PFSK-1 (cell line): ENCODE measurements at regions not wholly inside any gene's neighbourhood (a gene's known extent, or its start where the extent isn't known, plus 50 kb on each side); places are given as distances from the start of the nearest gene placed in this dataset.

Experiments
- FOXP2 ChIP-seq: optimal IDR thresholded peaks from 2 replicates; pipeline ENCODE3; 2011; ENCODE audit warnings: borderline replicate concordance, control low read depth, inconsistent platforms; ENCODE audit not compliant: insufficient read depth; ENCODE audit errors: extremely low read length, extremely low read depth
- POLR2AphosphoS5 ChIP-seq: IDR thresholded peaks from 2 replicates; pipeline ENCODE4 v1.6.1; 2012; ENCODE audit warnings: low read depth, mild to moderate bottlenecking, control low read depth, low read length, moderate library complexity
- REST ChIP-seq, 2 experiments: IDR thresholded peaks; 2 replicates each; pipeline versions ENCODE4 v1.6.1 to v1.8.0; 2011 to 2012; ENCODE audit warnings: low read depth in 2 of 2, low read length in 2 of 2, control low read depth in 1 of 2, inconsistent platforms in 1 of 2, mild to moderate bottlenecking in 1 of 2, moderate library complexity in 1 of 2; ENCODE audit not compliant: insufficient read depth in 1 of 2
- SIN3A ChIP-seq: IDR thresholded peaks from 2 replicates; pipeline ENCODE4 v1.6.1; 2012; ENCODE audit warnings: mild to moderate bottlenecking, low read length, moderate library complexity, borderline replicate concordance; ENCODE audit not compliant: insufficient read depth
- TAF1 ChIP-seq: IDR thresholded peaks from 2 replicates; pipeline ENCODE4 v1.6.1; 2012; ENCODE audit warnings: low read length, control low read depth, borderline replicate concordance; ENCODE audit not compliant: insufficient read depth

DNA sequence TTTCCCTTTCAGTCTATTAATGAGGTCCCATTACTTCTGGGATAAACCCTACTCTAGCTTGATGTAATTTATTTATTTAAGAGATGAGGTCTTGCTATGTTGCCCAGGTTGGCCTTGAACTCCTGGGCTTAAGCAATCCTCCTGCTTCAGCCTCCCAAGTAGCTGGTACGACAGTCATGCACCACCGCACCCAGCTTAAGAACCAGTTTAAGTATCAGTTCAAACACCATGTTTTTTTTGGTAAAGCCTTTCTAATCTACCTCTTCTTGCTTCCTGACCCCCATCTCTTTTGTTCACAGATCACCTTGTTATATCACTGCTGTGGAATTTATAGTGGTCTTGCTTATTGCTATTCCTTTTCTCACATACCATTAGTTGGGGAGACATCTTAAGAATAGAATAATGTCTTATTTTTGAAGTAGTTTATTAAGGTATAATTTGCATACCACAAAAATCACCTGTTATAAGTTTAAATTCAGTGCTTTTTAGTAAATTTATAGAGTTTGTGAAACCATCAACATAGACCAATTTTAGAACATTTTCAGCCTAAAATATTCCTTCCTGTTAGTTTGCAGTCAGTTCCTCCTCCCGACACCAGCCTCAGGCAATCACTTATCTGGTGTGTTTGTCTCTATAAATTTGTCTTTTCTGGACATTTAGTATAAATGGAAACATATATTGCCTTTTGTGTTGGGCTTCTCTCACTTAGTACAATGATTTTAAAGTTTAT lies 257.9 kb downstream of the PDCD6IP start:
- TF ChIP-seq FOXP2 (no peak), SIN3A (no peak), TAF1 (no peak), REST (IDR thresholded peaks at IDR 0.05; ENCODE audit: insufficient read depth in 1 of 2, low read depth in 2 of 2, low read length in 2 of 2) (no peak), POLR2AphosphoS5 (no peak)

DNA sequence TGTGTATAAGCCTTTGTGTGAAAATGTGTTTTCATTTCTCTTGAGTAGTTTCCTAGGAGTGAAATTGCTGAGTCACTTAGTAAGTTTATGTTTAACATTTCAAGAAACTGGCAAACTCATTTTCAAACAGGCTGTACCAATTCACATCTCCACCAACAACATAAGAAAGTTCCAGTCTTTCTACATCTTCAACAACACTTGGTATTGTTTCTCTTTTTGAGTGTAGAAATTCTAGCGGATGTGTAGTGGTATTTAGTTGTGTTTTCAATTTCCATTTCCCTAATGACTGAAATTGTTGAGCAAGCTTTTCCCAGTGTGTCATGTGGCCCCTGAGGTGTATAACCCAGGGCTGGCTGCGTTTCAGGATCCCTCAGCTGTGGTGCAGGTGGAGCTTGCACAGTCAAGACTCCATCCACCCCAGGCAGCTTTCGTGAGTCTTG lies 258.5 kb downstream of the PDCD6IP start:
- no peak for TF ChIP-seq POLR2AphosphoS5
- TF ChIP-seq TAF1 = no peak
- no peak for TF ChIP-seq SIN3A
- TF ChIP-seq REST (IDR thresholded peaks at IDR 0.05; ENCODE audit: insufficient read depth in 1 of 2, low read depth in 2 of 2, low read length in 2 of 2) = no peak
- TF ChIP-seq FOXP2 = no peak

DNA sequence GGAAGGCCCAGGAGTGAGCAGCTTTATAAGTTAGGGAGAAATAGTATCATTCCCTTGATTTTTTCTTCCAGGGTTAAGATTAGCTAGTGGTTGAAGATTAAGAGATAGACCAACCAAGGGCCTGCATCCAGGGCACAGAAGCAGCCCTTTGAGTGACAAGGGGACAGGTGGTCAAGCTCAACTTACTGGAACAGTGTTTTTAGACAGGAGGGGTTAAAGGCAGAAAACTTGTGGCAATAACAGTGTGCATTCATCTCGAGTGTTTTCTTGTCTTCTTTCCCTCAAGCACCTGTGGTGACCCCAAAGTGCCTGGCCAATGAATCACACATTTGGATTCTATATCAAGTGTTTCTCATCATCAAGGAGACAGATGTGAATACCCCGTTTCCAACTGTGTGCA lies 267.5 kb downstream of the PDCD6IP start:
- TF ChIP-seq TAF1 (no peak), REST (IDR thresholded peaks at IDR 0.05; ENCODE audit: insufficient read depth in 1 of 2, low read depth in 2 of 2, low read length in 2 of 2) (no peak), FOXP2 (no peak), POLR2AphosphoS5 (no peak), SIN3A (no peak)

DNA sequence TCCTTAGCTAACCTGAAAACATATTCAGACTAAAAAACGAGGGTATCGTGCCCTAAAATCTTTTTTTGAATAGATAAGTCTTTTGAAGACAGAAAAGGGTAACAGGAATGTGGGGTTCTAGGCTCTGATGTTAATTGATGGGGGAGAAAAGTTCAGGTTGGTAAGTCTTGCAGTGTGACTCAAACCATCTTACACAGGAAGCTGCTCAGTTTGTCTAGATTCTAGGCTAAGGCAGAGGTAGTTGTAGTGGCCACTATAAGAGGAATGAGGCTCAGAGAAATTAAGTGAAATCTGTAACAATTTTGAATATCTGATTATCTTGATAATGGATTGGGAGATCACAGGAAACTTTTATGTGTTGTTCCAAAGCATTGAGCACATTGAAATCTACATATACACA lies 267.9 kb downstream of the PDCD6IP start:
- TF ChIP-seq SIN3A (no peak), REST (IDR thresholded peaks at IDR 0.05; ENCODE audit: insufficient read depth in 1 of 2, low read depth in 2 of 2, low read length in 2 of 2) (no peak), FOXP2 (no peak), POLR2AphosphoS5 (no peak)

DNA sequence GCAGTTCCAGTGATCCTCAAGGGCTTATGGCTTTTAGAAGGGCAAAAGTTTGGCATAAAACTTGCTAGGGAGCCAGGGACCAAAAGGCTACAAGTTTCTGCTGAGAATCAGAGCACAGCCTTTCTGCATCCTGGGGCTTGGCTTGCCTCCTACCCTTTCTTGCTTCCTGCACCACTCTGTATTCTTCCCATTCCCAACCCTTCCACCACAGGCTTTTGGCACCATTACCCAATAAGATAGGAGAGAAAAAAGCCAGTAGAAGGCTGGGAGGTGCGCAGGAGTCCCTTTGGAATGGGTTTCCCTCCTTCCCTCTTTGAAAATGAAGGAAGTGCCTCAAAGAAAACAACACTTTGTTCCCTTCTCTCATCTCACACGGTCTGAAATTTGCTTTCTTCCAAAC lies 268.6 kb downstream of the PDCD6IP start:
- no peak for TF ChIP-seq POLR2AphosphoS5
- no peak for TF ChIP-seq FOXP2
- TF ChIP-seq REST (IDR thresholded peaks at IDR 0.05; ENCODE audit: insufficient read depth in 1 of 2, low read depth in 2 of 2, low read length in 2 of 2) = no peak
- TF ChIP-seq SIN3A = no peak
- TF ChIP-seq TAF1 = no peak
